ENCODE measurements at regions not wholly inside any gene's neighbourhood (a gene's known extent, or its start where the extent isn't known, plus 50 kb on each side); places are given as distances from the start of the nearest gene placed in this dataset.

GRCh38 chr6:150813319-150813992 is 52.0 kb upstream of the MTHFD1L start:
- Histone ChIP-seq H3K9me3 (ENCODE audit: insufficient read depth, low read length) (no peaks in the 10 kb centered on the region), H3F3A (ENCODE audit: insufficient read depth) (peaks cover 3% of the 10 kb centered on the region; the same call in 1 of the 2 replicates), H3K36me3 (ENCODE audit: low read length) (no peaks in the 10 kb centered on the region), H3K27ac (ENCODE audit: low read depth, low read length) (no peak overlapping the region), H3K4me2 (ENCODE audit: low read depth, low read length, poor library complexity, severe bottlenecking) (no peak overlapping the region), H3K9ac (ENCODE audit: low read length) (no peak overlapping the region), H2AFZ (ENCODE audit: low read depth, low read length, severe bottlenecking) (no peak overlapping the region), H3K79me2 (ENCODE audit: insufficient read depth, low read length) (no peaks in the 10 kb centered on the region), H3K4me3 (ENCODE audit: insufficient read depth, low read length, poor library complexity, severe bottlenecking) (no peak overlapping the region), H3K9me2 (replicated peaks; ENCODE audit: insufficient read depth, low read length) (no peaks in the 10 kb centered on the region), H4K20me1 (ENCODE audit: low read depth, low read length) (no peaks in the 10 kb centered on the region), H3K27me3 (ENCODE audit: low read length) (no peaks in the 10 kb centered on the region)
- TF ChIP-seq EZH2phosphoT487 (conservative IDR thresholded peaks at IDR 0.05; ENCODE audit: low read length): no peak
- no peak for TF ChIP-seq CTCF (IDR thresholded peaks at IDR 0.05; ENCODE audit: insufficient read depth, low read length, poor library complexity, severe bottlenecking)

GRCh38 chr6:150813993-150814359 is 51.5 kb upstream of the MTHFD1L start:
- no peak overlapping the region for H3K9ac ChIP-seq (ENCODE audit: low read length)
- H3K27ac ChIP-seq (ENCODE audit: low read depth, low read length): no peak overlapping the region
- H3K79me2 ChIP-seq (ENCODE audit: insufficient read depth, low read length): no peaks in the 10 kb centered on the region
- no peaks in the 10 kb centered on the region for H3K9me3 ChIP-seq (ENCODE audit: insufficient read depth, low read length)
- TF ChIP-seq EZH2phosphoT487 (conservative IDR thresholded peaks at IDR 0.05; ENCODE audit: low read length): no peak
- TF ChIP-seq CTCF (IDR thresholded peaks at IDR 0.05; ENCODE audit: insufficient read depth, low read length, poor library complexity, severe bottlenecking): no peak
- no peaks in the 10 kb centered on the region for H3K36me3 ChIP-seq (ENCODE audit: low read length)
- H3K27me3 ChIP-seq (ENCODE audit: low read length): no peaks in the 10 kb centered on the region
- peaks cover 3% of the 10 kb centered on the region; the same call in 1 of the 2 replicates for H3F3A ChIP-seq (ENCODE audit: insufficient read depth)
- no peak overlapping the region for H3K4me2 ChIP-seq (ENCODE audit: low read depth, low read length, poor library complexity, severe bottlenecking)
- no peak overlapping the region for H2AFZ ChIP-seq (ENCODE audit: low read depth, low read length, severe bottlenecking)
- H3K9me2 ChIP-seq (replicated peaks; ENCODE audit: insufficient read depth, low read length): no peaks in the 10 kb centered on the region
- no peak overlapping the region for H3K4me3 ChIP-seq (ENCODE audit: insufficient read depth, low read length, poor library complexity, severe bottlenecking)
- H4K20me1 ChIP-seq (ENCODE audit: low read depth, low read length): no peaks in the 10 kb centered on the region

Data from SU-DHL-6 (cell line).